H7 (cell line): ENCODE measurements at regions not wholly inside any gene's neighbourhood (a gene's known extent, or its start where the extent isn't known, plus 50 kb on each side); places are given as distances from the start of the nearest gene placed in this dataset.
A peak's percentile ranks its signal among the peaks of the same experiment; 100 is the strongest.

Experiments used
- DNase-seq: peaks from one replicate; pipeline ENCODE4 v3.0.0; 2012
- H3K27me3 ChIP-seq: 2 replicates; pipeline ENCODE4 v1.6.0; 2011; ENCODE audit warnings: mild to moderate bottlenecking, low read length; ENCODE audit not compliant: control insufficient read depth, insufficient read depth
- H3K36me3 ChIP-seq: replicated peaks from 2 replicates; pipeline ENCODE4 v1.5.1; 2011; ENCODE audit warnings: low read length; ENCODE audit not compliant: control insufficient read depth, insufficient read depth
- H3K4me3 ChIP-seq: 2 replicates; pipeline ENCODE4 v1.5.1; 2011; ENCODE audit warnings: low read depth, mild to moderate bottlenecking, control low read depth, low read length, moderate library complexity; ENCODE audit not compliant: insufficient read depth

DNA sequence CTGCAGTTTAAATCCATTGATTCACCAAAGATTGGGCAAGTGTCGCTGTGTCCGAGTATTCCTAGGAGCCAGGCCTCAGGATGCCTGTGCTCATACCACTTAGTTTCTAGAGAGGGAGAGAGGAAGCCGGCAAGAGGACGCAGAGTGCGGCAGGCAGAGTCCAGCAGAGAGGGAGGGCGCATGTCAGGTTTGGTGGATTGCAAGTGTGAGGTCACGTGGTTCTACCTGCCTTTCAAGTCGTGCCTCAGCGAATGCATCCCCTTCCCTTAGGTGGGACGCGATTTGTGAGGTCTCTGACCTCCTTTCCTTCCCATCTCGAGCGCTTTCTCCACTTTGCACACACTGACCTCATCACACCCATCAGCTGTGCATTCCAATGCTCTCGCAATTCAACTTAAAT, 188.1 kb downstream of the TMEM18 start:
- no peak for DNase-seq
- Histone ChIP-seq H3K36me3 (no peaks in the 10 kb centered on the region), H3K4me3 (no peak overlapping the region), H3K27me3 (no peaks in the 10 kb centered on the region)

DNA sequence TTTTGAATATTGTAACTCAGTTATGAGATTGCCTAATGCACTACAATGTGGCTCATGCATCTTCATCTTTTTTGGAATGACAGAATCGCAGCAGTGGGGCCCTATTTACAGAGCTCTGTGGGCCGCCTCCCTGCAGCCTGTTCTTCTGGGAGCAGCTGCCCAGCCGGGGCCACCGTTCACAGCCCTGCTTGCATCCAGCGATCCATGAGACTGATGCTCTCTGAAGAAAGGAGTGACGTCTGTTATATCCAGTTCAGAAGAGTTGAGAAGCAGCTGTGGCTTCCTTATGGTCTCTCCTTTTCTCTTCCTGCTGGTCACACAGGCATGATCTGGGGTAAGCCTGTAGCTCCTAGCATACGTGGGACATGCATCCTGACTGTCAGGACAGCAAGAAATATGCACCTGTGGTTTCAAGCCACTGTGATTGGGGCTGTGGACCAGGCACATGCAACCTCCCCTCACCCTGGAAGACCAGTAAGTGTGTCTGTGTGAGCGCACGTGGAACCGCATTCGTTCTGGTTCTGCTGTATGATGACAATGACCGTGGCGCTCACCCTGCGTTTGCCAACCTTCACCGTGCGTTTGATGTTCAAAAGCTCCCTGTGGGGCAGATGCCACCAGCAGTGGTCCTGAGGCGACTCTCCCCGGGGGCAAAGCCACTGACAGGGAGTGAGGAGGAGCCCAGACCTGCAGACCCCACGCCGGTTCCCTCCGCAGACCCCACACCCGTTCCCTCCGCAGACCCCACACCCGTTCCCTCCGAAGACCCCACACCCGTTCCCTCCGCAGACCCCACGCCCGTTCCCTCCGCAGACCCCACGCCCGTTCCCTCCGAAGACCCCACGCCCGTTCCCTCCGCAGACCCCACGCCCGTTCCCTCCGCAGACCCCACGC, 189.8 kb downstream of the TMEM18 start:
- H3K27me3 ChIP-seq: no peaks in the 10 kb centered on the region
- DNase-seq: no peak
- no peak overlapping the region for H3K4me3 ChIP-seq
- H3K36me3 ChIP-seq: no peaks in the 10 kb centered on the region

DNA sequence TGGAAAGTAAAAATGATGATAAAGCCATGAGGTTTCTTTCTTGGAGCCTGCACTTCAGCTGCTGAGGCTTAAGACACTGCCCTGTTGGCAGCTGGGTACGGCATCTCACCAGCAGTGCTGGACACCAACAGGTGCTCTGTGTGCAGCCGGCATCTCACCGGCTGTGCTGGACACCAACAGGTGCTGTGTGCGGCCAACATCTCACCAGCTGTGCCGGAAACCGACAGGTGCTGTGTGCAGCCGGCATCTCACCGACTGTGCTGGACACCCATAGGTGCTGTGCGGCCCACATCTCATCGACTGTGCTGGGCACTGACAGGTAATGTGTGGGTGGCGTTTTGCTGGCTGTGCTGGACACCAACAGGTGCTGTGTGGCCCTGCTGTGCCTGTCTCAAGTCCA, 190.8 kb downstream of the TMEM18 start:
- H3K4me3 ChIP-seq: no peak overlapping the region
- H3K36me3 ChIP-seq: no peaks in the 10 kb centered on the region
- no peak for DNase-seq
- H3K27me3 ChIP-seq: no peaks in the 10 kb centered on the region

DNA sequence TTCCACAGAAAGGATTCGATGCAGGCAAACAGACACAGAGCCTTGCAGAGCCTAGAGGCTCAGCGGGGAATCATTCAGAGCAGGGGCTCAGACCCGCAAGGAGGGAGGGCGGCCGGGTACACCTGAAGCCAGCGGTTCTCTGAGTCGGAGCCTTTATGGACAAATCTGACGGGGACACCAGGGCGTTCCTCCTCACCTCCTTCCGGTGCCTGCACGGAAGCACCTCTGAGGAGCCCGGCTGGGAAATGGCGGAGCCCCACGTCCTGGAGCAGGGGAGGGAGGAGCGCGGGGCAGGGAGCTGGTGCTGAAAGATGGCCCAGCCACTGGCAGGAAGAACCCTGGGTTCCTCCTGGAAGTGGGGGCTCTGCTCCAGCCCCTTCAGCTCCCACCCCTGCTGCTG, 193.5 kb upstream of the ALKAL2 start:
- H3K27me3 ChIP-seq: no peaks in the 10 kb centered on the region
- DNase-seq: peak; percentile 72
- H3K36me3 ChIP-seq: no peaks in the 10 kb centered on the region
- H3K4me3 ChIP-seq: no peak overlapping the region

- Histone ChIP-seq H3K4me3 (no peak overlapping the region), H3K27me3 (no peaks in the 10 kb centered on the region), H3K36me3 (no peaks in the 10 kb centered on the region)
- no peak for DNase-seq
Observed at GRCh38 chr2:479490-480176, 191.7 kb upstream of the ALKAL2 start.

- no peaks in the 10 kb centered on the region for H3K27me3 ChIP-seq
- peak; percentile 57 for DNase-seq
- no peak overlapping the region for H3K4me3 ChIP-seq
- no peaks in the 10 kb centered on the region for H3K36me3 ChIP-seq
Observed at GRCh38 chr2:479031-479430, 191.1 kb upstream of the ALKAL2 start.

DNA sequence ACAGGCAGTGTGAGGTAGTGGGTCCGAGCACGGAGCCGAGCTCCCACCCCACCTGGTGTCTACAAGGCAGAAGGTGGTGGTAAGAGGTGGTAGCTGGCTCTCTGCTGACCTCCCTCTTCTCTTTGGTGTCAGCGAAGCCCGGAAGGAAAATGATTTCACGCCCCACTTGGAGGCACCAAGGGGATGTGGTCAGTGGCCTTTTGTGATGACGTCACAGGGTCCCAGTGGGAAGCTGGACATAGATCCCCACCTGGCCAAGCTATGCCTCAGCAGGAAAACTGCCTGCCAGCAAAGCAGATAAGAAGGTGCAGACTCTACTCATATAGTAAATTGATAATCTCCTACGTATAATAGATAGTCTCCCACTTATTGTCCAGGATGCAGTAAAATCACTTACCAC, 183.7 kb upstream of the ALKAL2 start:
- DNase-seq: no peak
- Histone ChIP-seq H3K36me3 (no peaks in the 10 kb centered on the region), H3K27me3 (peaks cover 20% of the 10 kb centered on the region), H3K4me3 (no peak overlapping the region)

- DNase-seq: no peak
- Histone ChIP-seq H3K4me3 (no peak overlapping the region), H3K27me3 (peaks cover 20% of the 10 kb centered on the region), H3K36me3 (no peaks in the 10 kb centered on the region)
Observed at GRCh38 chr2:469514-469913, 181.6 kb upstream of the ALKAL2 start.

DNA sequence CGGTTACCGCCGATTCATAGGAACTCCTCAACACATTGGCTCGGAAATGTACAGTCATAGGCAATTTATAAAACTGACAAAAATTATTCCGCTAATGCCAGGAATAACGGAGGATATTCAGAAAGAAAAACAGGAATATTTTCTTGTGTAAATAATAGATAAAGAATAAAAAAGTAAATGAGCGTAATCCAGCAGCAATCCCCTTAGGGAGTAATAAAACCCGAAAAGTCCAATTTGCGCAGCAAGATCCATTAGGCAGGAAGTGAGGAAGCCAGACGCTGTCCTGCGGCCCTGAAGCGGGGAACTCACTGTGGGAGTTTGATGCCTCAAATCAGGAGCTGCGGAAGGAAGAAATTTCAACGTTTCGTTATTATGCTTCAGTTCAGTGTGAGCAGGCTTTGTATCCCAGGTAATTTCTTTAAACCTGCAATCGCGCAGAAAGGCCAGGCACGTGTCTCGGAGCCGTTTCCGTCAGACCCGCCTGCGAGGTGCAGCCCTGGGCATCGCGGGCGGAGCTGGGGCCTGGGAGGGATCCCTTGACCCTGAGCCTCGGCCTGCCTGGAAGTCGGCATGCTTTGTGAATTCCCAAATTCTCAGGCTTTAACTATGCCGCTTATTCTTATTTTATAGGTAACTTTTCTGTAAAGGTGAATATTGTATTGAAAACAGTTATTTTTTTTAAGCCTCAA, 180.9 kb upstream of the ALKAL2 start:
- Histone ChIP-seq H3K4me3 (peak overlapping the region; percentile 52; the same call in 1 of the 2 replicates), H3K27me3 (peaks cover 20% of the 10 kb centered on the region), H3K36me3 (no peaks in the 10 kb centered on the region)
- peak; percentile 74 for DNase-seq

- Histone ChIP-seq H3K36me3 (no peaks in the 10 kb centered on the region), H3K4me3 (peak overlapping the region; percentile 52), H3K27me3 (peaks cover 20% of the 10 kb centered on the region)
- peak; percentile 76 for DNase-seq
Observed at GRCh38 chr2:467892-468647, 180.2 kb upstream of the ALKAL2 start.

DNA sequence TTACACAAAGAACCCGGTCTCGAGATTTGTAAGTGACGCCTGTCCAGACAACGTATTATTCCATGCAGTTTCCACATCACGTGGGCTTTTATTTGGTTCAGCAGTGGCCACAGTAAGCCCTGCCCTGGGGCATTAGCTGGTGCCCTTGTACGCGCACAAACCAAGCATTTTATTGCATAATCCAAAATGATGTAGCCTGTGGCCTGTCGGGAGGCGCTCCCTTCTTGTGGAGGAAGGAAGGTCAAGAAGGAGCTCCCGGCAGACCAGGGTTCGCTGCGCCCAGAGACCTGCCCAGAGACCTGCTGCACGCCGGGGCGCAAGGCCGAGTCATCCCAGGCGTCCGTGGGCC, 179.6 kb upstream of the ALKAL2 start:
- Histone ChIP-seq H3K27me3 (peaks cover 20% of the 10 kb centered on the region), H3K4me3 (peak overlapping the region; percentile 52)

DNA sequence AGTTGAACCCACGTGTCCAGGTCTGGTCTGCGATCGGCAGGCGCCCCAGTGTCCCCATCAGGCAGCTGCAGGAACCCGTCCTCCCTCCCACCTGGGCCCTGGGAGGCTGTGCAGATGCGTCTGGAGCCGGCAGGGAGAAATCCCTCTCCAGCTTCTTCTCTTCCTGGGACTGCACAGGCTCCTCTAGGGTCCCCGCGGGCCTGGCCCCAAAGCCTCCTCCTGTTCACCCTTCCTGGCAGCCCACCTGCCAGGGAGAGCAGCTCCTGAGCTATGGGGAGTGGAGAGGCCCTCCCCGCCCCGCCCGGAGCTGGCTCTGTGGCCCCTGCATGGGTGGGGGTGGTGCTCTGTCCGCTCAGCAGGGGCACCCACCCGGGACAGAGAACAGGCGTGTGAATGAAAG, 179.2 kb upstream of the ALKAL2 start:
- Histone ChIP-seq H3K27me3 (peaks cover 20% of the 10 kb centered on the region), H3K36me3 (no peaks in the 10 kb centered on the region), H3K4me3 (no peak overlapping the region)
- peak; percentile 62 for DNase-seq

More for the DNA sequence above, 179.6 kb upstream of the ALKAL2 start:
- DNase-seq: peak; percentile 66
- no peaks in the 10 kb centered on the region for H3K36me3 ChIP-seq

GRCh38 chr2:464562-465309, 176.8 kb upstream of the ALKAL2 start:
- no peak for DNase-seq
- peaks cover 20% of the 10 kb centered on the region for H3K27me3 ChIP-seq
- H3K4me3 ChIP-seq: no peak overlapping the region
- H3K36me3 ChIP-seq: no peaks in the 10 kb centered on the region

DNA sequence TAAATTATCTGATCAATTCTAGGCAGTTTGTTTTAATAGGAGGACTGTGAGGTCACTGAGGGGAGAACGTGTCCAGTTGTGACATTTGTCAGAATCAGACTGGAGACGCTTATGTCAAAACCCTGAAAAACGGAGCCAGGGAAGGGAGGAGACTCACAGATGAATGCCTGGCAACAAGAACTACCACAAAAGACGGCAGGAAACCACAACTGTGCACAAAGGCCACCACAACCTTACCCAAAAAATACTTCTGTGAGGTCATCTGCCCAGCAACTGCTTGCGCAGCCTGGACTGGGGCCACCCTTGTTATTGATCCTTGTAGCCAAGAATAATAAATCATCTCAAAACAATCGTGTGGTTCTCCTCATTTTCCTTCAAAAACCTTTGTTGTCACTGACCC, 173.0 kb upstream of the ALKAL2 start:
- no peak for DNase-seq
- Histone ChIP-seq H3K4me3 (no peak overlapping the region), H3K27me3 (no peaks in the 10 kb centered on the region), H3K36me3 (no peaks in the 10 kb centered on the region)
